Pancreas (tissue), 10 donors: ENCODE measurements at regions not wholly inside any gene's neighbourhood (a gene's known extent, or its start where the extent isn't known, plus 50 kb on each side); places are given as distances from the start of the nearest gene placed in this dataset.

Source experiments
- ATAC-seq, 4 donors: fragments of 200-7000 bp; cut with Tn5 transposase; one replicate each; pipeline versions ENCODE4 v1.8.0 to v1.9.1; 2020; ENCODE audit warnings: mild to moderate bottlenecking in 4 of 4, moderate library complexity in 4 of 4
- DNase-seq, 6 donors: peaks; one replicate each; pipeline ENCODE4 v3.0.0-alpha.2; 2020
- FAIRE-seq: peaks from 2 replicates; lab custom pipeline; 2012; peaks lifted over from hg19 to GRCh38; lab: Jason Lieb, UNC
- H3K27ac ChIP-seq, 4 donors: fragments of 200-600 bp; sonication (generic); 1 replicate in 3 of 4; 2 replicates in 1 of 4; pipeline versions ENCODE4 v1.5.0 to v1.8.0; 2020
- H3K27me3 ChIP-seq, 4 donors: fragments of 200-600 bp; one replicate each; pipeline ENCODE4 v1.8.0; 2021
- H3K36me3 ChIP-seq, 3 donors: fragments of 200-600 bp; sonication (generic) in 1 of 3; one replicate each; pipeline versions ENCODE4 v1.5.0 to v1.8.0; 2020 to 2021
- H3K4me1 ChIP-seq, 3 donors: fragments of 200-600 bp; one replicate each; pipeline ENCODE4 v1.8.0; 2021
- H3K4me3 ChIP-seq, 4 donors: fragments of 200-600 bp; sonication (generic) in 2 of 4; one replicate each; pipeline versions ENCODE4 v1.5.0 to v1.8.0; 2020 to 2021
- H3K9me3 ChIP-seq, 4 donors: fragments of 200-600 bp; one replicate each; pipeline ENCODE4 v1.8.0; 2021
- CTCF ChIP-seq, 4 donors: fragments of 200-600 bp; sonication (generic) in 3 of 4; IDR thresholded peaks; one replicate each; pipeline versions ENCODE4 v1.5.0 to v1.8.0; 2021; ENCODE audit warnings: antibody characterized with exemption in 4 of 4
- WGBS, 2 donors: extraction: QIAGEN DNeasy Blood & Tissue Kit; methylation state at CpG; one replicate each; pipeline ENCODE4 v1.1.7; 2013; 5-methylcytosine and 5-hydroxymethylcytosine counted together
- intact Hi-C, 3 donors: fragments of 100-400 bp; cut with DNase I; formaldehyde crosslinking; loops; one replicate each; pipeline versions ENCODE4 v1.11.1 to v1.14.2; 2022
- donor health status: healthy with polysubstance abuse.
- donor health status: DM: no; HTN: no; CAD: no; lungs with moderate emphysema.
- donor health status: DM: no; HTN: no; CAD: no.
- donor health status: control.
- donor health status: control.
- donor health status: Bipolar disorder and iron deficiency.
- donor health status: DM: yes; HTN: yes; CAD: no.
- donor health status: DM: no; HTN: no; CAD: no.
- donor health status: DM: no; HTN: no; CAD: no.
- donor health status: DM: yes; HTN: yes; CAD: no.

GRCh38 chr3:18012933-18013332 lies 270.5 kb upstream of the TBC1D5 start:
- DNase-seq (no peak), ATAC-seq (no peak), FAIRE-seq (no peak)
- Histone ChIP-seq H3K27ac (no peak overlapping the region), H3K4me3 (no peak overlapping the region), H3K27me3 (no peaks in the 10 kb centered on the region), H3K36me3 (no peaks in the 10 kb centered on the region), H3K9me3 (no peaks in the 10 kb centered on the region), H3K4me1 (no peaks in the 10 kb centered on the region)
- intact Hi-C loops: no loop called here
- 68 to 73% methylated on average over 4 of the region's 4 CpGs for WGBS, 2 donors
- no peak for TF ChIP-seq CTCF (IDR thresholded peaks at IDR 0.05)

DNA sequence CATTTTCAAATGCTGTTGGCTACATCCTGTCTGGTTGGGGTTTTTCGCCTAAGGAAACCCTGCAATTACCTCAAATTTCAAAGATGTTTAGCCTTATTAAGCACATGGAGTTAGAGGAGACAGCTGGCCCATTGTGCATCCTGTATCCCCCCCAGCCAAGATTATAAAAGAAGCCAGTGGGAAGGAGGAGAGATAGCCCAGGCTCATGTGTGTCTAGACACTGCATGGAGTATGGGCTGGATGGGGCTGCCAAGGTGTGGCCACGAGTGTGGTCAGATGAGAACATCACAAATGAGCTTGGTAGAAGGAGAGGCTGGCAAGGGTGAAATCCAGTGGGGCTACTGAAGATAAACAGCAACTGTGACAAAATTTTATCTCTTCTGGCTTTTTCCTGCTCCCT lies 270.0 kb upstream of the TBC1D5 start:
- no peak for TF ChIP-seq CTCF (IDR thresholded peaks at IDR 0.05)
- DNase-seq (no peak), ATAC-seq (no peak)

DNA sequence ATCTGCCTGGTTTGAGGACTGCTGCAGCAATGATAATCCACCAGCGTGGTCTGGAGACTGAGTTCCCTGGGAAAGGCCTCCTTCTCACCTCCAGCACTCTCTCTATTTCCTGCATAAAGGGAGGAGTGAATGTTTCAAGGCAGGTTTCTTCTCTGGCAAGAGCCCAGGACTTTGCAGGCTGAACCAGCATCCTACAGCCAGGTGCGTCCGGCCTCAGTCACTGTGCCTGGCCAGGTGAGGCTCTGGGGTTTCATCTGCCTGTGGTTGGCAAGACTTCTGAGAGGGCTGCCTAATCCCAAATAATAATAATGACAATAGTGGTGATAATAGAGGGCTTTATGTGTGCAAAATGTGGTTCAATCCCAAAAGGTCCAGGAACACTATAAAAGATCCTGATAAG lies 269.0 kb upstream of the TBC1D5 start:
- DNase-seq (no peak), FAIRE-seq (no peak), ATAC-seq (no peak)
- Histone ChIP-seq H3K4me1 (no peaks in the 10 kb centered on the region), H3K27ac (no peak overlapping the region), H3K27me3 (no peaks in the 10 kb centered on the region), H3K9me3 (no peaks in the 10 kb centered on the region), H3K4me3 (no peak overlapping the region), H3K36me3 (no peaks in the 10 kb centered on the region)
- 79 to 87% methylated on average over 3 of the region's 3 CpGs for WGBS, 2 donors
- intact Hi-C loops: no loop called here
- no peak for TF ChIP-seq CTCF (IDR thresholded peaks at IDR 0.05)

More for the DNA sequence above, 270.0 kb upstream of the TBC1D5 start:
- no peaks in the 10 kb centered on the region for H3K9me3 ChIP-seq
- no peak overlapping the region for H3K4me3 ChIP-seq
- H3K36me3 ChIP-seq: no peaks in the 10 kb centered on the region
- no peak for FAIRE-seq
- intact Hi-C loops: no loop called here
- 70 to 72% methylated on average over 2 of the region's 2 CpGs for WGBS, 2 donors
- H3K4me1 ChIP-seq: no peaks in the 10 kb centered on the region
- H3K27me3 ChIP-seq: no peaks in the 10 kb centered on the region
- H3K27ac ChIP-seq: no peak overlapping the region

DNA sequence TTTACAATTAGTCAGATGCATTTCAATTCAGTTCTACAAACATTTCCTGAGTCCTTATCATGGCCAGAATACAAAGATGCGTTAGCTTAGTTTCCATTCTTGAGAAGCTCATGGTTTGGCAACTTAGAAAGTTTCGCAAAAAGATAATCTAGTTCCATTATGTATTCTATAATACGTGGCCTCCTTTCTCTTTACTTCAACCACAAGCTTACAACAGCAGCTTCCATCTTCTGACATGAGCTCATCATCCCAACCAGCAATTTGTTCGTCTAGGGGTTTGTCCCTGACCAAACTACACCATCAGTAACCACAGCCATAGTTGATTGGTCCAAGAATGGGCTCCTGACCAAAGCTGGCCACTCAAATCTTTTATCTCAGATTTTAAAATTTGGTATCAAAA lies 267.6 kb upstream of the TBC1D5 start:
- DNase-seq (no peak), ATAC-seq (no peak), FAIRE-seq (no peak)
- Histone ChIP-seq H3K4me3 (no peak overlapping the region), H3K36me3 (no peaks in the 10 kb centered on the region), H3K27me3 (no peaks in the 10 kb centered on the region), H3K27ac (no peak overlapping the region), H3K4me1 (no peaks in the 10 kb centered on the region), H3K9me3 (no peaks in the 10 kb centered on the region)
- TF ChIP-seq CTCF (IDR thresholded peaks at IDR 0.05): no peak
- WGBS, 2 donors: 76 to 85% methylated on average over 4 of the region's 4 CpGs
- intact Hi-C loops: no loop called here

DNA sequence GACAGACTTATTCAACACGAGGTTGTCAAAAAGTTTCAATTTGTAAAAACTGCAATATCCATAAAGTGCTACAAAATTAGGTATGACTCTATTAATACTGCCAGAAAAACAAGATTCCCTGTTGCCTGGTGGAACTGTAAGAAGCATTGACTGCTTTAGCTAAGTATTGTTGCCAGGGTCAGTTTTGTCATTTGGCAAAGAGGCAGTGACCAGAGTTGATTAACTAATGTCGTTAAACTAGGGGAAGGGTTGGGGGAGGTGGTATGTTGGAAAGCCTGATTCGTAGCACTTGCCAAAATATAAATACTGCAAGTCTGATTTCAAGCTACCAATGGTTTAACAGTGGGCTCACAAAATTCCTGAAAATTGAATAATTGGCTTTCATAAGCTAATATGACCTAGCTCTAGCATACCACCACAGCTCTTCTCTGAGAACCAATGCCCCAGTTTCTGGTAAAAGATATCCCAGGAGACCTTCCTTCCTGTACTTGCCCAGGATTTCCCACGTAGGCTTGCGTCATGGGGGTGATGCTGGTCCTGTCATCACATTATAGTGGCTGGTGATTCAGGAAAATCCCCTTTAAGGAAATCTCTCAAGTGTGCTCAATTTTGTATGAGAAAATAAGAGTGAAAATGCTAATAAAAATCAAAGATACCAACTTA lies 266.4 kb upstream of the TBC1D5 start:
- Histone ChIP-seq H3K27ac (no peak overlapping the region), H3K9me3 (no peaks in the 10 kb centered on the region), H3K4me1 (no peaks in the 10 kb centered on the region), H3K27me3 (no peaks in the 10 kb centered on the region), H3K4me3 (no peak overlapping the region), H3K36me3 (no peaks in the 10 kb centered on the region)
- intact Hi-C loops: no loop called here
- no peak for TF ChIP-seq CTCF (IDR thresholded peaks at IDR 0.05)
- no peak for DNase-seq
- FAIRE-seq: no peak
- peak in 1 of 4 donors; percentile 20 for ATAC-seq
- 51 to 65% methylated on average over 5 of the region's 5 CpGs for WGBS, 2 donors
